HG03460 (cell line): ENCODE measurements at regions not wholly inside any gene's neighbourhood (a gene's known extent, or its start where the extent isn't known, plus 50 kb on each side); places are given as distances from the start of the nearest gene placed in this dataset.
"Not testable (repeated sequence)": the region's sequence is repeated elsewhere in the genome, so short reads cannot be mapped to it uniquely, and the experiment has no call there.

Experiments used
- ATAC-seq: cut with Tn5 transposase; IDR thresholded peaks from one replicate; pipeline ENCODE4 v1.9.1; 2021; ENCODE audit not compliant: unreplicated experiment

GRCh38 chr9:85108746-85109145 is 439.2 kb downstream of the NTRK2 start:
- no peak for ATAC-seq

GRCh38 chr9:85108229-85108628 is 438.7 kb downstream of the NTRK2 start:
- ATAC-seq: no peak

GRCh38 chr9:85089188-85089969 is 419.9 kb downstream of the NTRK2 start:
- ATAC-seq: no peak

GRCh38 chr9:85081963-85082362 is 412.4 kb downstream of the NTRK2 start:
- ATAC-seq: no peak

GRCh38 chr9:85079349-85079748 is 409.8 kb downstream of the NTRK2 start:
- no peak for ATAC-seq

GRCh38 chr9:85077944-85078343 is 408.4 kb downstream of the NTRK2 start:
- no peak for ATAC-seq

GRCh38 chr9:85077146-85077545 is 407.6 kb downstream of the NTRK2 start:
- not testable (repeated sequence) for ATAC-seq
